OCI-LY3 (cell line): ENCODE measurements at regions not wholly inside any gene's neighbourhood (a gene's known extent, or its start where the extent isn't known, plus 50 kb on each side); places are given as distances from the start of the nearest gene placed in this dataset.

ENCODE experiments used
- H2AFZ ChIP-seq: fragments of 200-600, 300-600 bp; shearing (Covaris generic); 2 replicates; pipeline ENCODE4 v1.6.0; 2014; ENCODE audit warnings: antibody characterized with exemption, low read depth, low read length
- H3K27ac ChIP-seq: fragments of 200-600, 300-600 bp; sonication (generic); 2 replicates; pipeline ENCODE4 v1.5.1; 2014; ENCODE audit warnings: mild to moderate bottlenecking, low read length, moderate library complexity, mixed read lengths
- H3K27me3 ChIP-seq: fragments of 200-600, 300-600 bp; sonication (generic); 2 replicates; pipeline ENCODE4 v1.6.1; 2014; ENCODE audit warnings: low read depth, low read length, mixed read lengths
- H3K36me3 ChIP-seq: fragments of 200-600, 300-600 bp; sonication (generic); replicated peaks from 2 replicates; pipeline ENCODE3; 2014; ENCODE audit warnings: low read depth, low read length, mixed read lengths
- H3K4me1 ChIP-seq: fragments of 300-600, 200-600 bp; sonication (generic); 2 replicates; pipeline ENCODE4 v1.6.1; 2014; ENCODE audit warnings: low read length, mixed read lengths
- H3K4me2 ChIP-seq: fragments of 200-600, 300-600 bp; sonication (generic); 2 replicates; pipeline ENCODE4 v1.6.1; 2014; ENCODE audit warnings: low read length, mixed read lengths
- H3K4me3 ChIP-seq: fragments of 300-600, 200-600 bp; sonication (generic); 2 replicates; pipeline ENCODE4 v1.5.1; 2014; ENCODE audit warnings: antibody characterized with exemption, mild to moderate bottlenecking, low read length, moderate library complexity
- H3K79me2 ChIP-seq: fragments of 300-600, 200-600 bp; shearing (Covaris generic); 2 replicates; pipeline ENCODE4 v1.6.1; 2014; ENCODE audit warnings: mild to moderate bottlenecking, low read length, mixed read lengths
- H3K9ac ChIP-seq: fragments of 300-600, 200-600 bp; shearing (Covaris generic); 2 replicates; pipeline ENCODE4 v1.6.0; 2014; ENCODE audit warnings: mild to moderate bottlenecking, low read length, moderate library complexity
- H3K9me3 ChIP-seq: fragments of 200-600, 300-600 bp; shearing (Covaris generic); 2 replicates; pipeline ENCODE4 v1.6.1; 2014; ENCODE audit warnings: low read length, mixed read lengths; ENCODE audit not compliant: insufficient read depth
- H4K20me1 ChIP-seq: fragments of 200-600, 300-600 bp; sonication (generic); 2 replicates; pipeline ENCODE4 v1.6.1; 2016; ENCODE audit warnings: low read length, mixed read lengths; ENCODE audit not compliant: insufficient read depth
- CTCF ChIP-seq: fragments of 200-600, 300-600 bp; sonication (generic); IDR thresholded peaks from 2 replicates; pipeline ENCODE4 v1.5.1; 2014; ENCODE audit warnings: antibody characterized with exemption, low read length, low read depth
- EZH2phosphoT487 ChIP-seq: fragments of 200-600 bp; shearing (Covaris generic); IDR thresholded peaks from 2 replicates; pipeline ENCODE4 v1.6.1; 2018; ENCODE audit warnings: antibody characterized with exemption, mixed run types, low read depth

GRCh38 chr10:78964274-78964951, 104.4 kb upstream of the ZMIZ1 start:
- Histone ChIP-seq H3K9me3 (no peaks in the 10 kb centered on the region), H3K36me3 (no peaks in the 10 kb centered on the region), H3K79me2 (no peaks in the 10 kb centered on the region), H3K4me1 (no peaks in the 10 kb centered on the region), H3K9ac (no peak overlapping the region), H3K4me2 (no peak overlapping the region), H2AFZ (no peak overlapping the region), H3K27ac (no peak overlapping the region), H3K4me3 (no peak overlapping the region), H4K20me1 (no peaks in the 10 kb centered on the region), H3K27me3 (no peaks in the 10 kb centered on the region)
- TF ChIP-seq CTCF (no peak), EZH2phosphoT487 (no peak)

- no peak overlapping the region for H3K4me2 ChIP-seq
- no peak overlapping the region for H2AFZ ChIP-seq
Measured at GRCh38 chr10:78964952-78965633, 103.7 kb upstream of the ZMIZ1 start.

GRCh38 chr10:78966182-78966787, 102.5 kb upstream of the ZMIZ1 start:
- H3K27ac ChIP-seq, result no peak overlapping the region

More at GRCh38 chr10:78964952-78965633, 103.7 kb upstream of the ZMIZ1 start:
- TF ChIP-seq EZH2phosphoT487, result no peak
- TF ChIP-seq CTCF, result no peak
- Histone ChIP-seq H3K9ac (no peak overlapping the region), H3K36me3 (no peaks in the 10 kb centered on the region), H4K20me1 (no peaks in the 10 kb centered on the region), H3K79me2 (no peaks in the 10 kb centered on the region), H3K4me3 (no peak overlapping the region), H3K27ac (no peak overlapping the region), H3K4me1 (no peaks in the 10 kb centered on the region), H3K27me3 (no peaks in the 10 kb centered on the region), H3K9me3 (no peaks in the 10 kb centered on the region)

More at GRCh38 chr10:78966182-78966787, 102.5 kb upstream of the ZMIZ1 start:
- Histone ChIP-seq H3K9me3 (no peaks in the 10 kb centered on the region), H3K4me2 (no peak overlapping the region), H4K20me1 (no peaks in the 10 kb centered on the region), H3K27me3 (no peaks in the 10 kb centered on the region), H3K4me3 (no peak overlapping the region), H3K4me1 (no peaks in the 10 kb centered on the region), H3K36me3 (no peaks in the 10 kb centered on the region), H3K9ac (no peak overlapping the region), H2AFZ (no peak overlapping the region), H3K79me2 (no peaks in the 10 kb centered on the region)
- TF ChIP-seq CTCF (no peak), EZH2phosphoT487 (no peak)
